Epithelial cell of proximal tubule (primary cell): ENCODE measurements at regions not wholly inside any gene's neighbourhood (a gene's known extent, or its start where the extent isn't known, plus 50 kb on each side); places are given as distances from the start of the nearest gene placed in this dataset.

Source experiments
- DNase-seq: peaks from one replicate; pipeline ENCODE4 v3.0.0-alpha.2; 2011; ENCODE audit warnings: low read depth
- H3K4me3 ChIP-seq: 2 replicates; pipeline ENCODE4 v1.5.1; 2011; ENCODE audit warnings: low read depth, mild to moderate bottlenecking, low read length
- TF ChIP-seq, protein P1 (sequence below): conservative IDR thresholded peaks from 2 replicates; pipeline ENCODE4 v1.5.1; 2012; ENCODE audit warnings: low read depth, mild to moderate bottlenecking, low read length

GRCh38 chr19:28401739-28402424 lies 811.1 kb downstream of the UQCRFS1 start:
- TF ChIP-seq, protein P1, sequence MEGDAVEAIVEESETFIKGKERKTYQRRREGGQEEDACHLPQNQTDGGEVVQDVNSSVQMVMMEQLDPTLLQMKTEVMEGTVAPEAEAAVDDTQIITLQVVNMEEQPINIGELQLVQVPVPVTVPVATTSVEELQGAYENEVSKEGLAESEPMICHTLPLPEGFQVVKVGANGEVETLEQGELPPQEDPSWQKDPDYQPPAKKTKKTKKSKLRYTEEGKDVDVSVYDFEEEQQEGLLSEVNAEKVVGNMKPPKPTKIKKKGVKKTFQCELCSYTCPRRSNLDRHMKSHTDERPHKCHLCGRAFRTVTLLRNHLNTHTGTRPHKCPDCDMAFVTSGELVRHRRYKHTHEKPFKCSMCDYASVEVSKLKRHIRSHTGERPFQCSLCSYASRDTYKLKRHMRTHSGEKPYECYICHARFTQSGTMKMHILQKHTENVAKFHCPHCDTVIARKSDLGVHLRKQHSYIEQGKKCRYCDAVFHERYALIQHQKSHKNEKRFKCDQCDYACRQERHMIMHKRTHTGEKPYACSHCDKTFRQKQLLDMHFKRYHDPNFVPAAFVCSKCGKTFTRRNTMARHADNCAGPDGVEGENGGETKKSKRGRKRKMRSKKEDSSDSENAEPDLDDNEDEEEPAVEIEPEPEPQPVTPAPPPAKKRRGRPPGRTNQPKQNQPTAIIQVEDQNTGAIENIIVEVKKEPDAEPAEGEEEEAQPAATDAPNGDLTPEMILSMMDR: no peak
- no peak for DNase-seq
- H3K4me3 ChIP-seq: no peak overlapping the region

- no peak overlapping the region for H3K4me3 ChIP-seq
- TF ChIP-seq, protein P1: no peak
- DNase-seq: no peak
These were observed 811.8 kb downstream of the UQCRFS1 start for GRCh38 chr19:28400953-28401671.

DNA sequence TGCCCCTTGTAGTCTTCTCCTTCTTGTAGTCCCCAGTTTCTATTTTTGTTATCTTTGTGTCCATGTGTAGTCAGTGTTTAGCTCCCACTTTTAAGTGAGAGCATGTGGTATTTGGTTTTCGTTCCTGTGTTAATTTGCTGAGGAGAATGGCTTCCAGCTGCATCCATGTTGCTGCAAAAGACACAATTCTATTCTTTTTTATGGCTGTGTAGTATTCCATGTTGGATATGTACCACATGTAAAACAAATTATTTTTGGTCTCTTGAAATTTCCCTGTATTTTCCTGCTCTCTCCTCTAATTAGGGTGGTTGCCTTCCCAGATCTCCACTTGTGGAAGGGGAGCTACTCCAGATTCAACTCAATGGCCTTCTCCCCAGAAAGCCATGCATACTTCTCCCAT lies 813.8 kb downstream of the UQCRFS1 start:
- TF ChIP-seq, protein P1: no peak
- DNase-seq: no peak
- no peak overlapping the region for H3K4me3 ChIP-seq

DNA sequence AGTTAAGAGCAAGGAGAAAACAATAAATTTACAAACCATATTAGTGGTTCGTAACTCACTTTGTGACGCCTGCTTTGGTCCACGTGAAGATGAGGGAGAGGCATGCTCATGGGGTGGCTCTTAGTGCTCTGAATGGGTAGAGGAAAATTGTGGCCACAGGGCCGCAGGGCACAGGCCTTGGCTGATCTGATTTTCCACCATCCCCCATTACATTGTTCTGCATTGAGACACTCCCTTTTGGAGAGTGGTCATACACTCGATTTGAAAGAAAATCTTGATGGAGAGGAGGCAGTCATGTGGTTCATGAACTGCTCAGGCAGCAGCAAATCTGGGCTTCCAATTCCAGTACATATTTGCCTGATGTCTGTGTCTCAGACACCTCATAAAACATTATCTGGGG lies 815.2 kb downstream of the UQCRFS1 start:
- no peak overlapping the region for H3K4me3 ChIP-seq
- DNase-seq: no peak
- TF ChIP-seq, protein P1: no peak

GRCh38 chr19:28397306-28397705 lies 815.6 kb downstream of the UQCRFS1 start:
- TF ChIP-seq, protein P1: no peak
- no peak overlapping the region for H3K4me3 ChIP-seq
- DNase-seq: no peak

- H3K4me3 ChIP-seq: no peak overlapping the region
- no peak for DNase-seq
- TF ChIP-seq, protein P1: no peak
These were observed 816.6 kb downstream of the UQCRFS1 start for GRCh38 chr19:28396287-28396831.
